ENCODE measurements at regions not wholly inside any gene's neighbourhood (a gene's known extent, or its start where the extent isn't known, plus 50 kb on each side); places are given as distances from the start of the nearest gene placed in this dataset.

GRCh38 chr2:196511258-196512168 is 128.0 kb upstream of the CCDC150 start:
- Mint-ChIP-seq H3K4me3 (no peak overlapping the region), H3K36me3 (ENCODE audit: low read depth) (no peaks in the 10 kb centered on the region), H3K27ac (ENCODE audit: unreplicated experiment) (no peak overlapping the region), H3K4me1 (peaks cover 12% of the 10 kb centered on the region), H3K27me3 (ENCODE audit: low read depth) (no peaks in the 10 kb centered on the region), H3K9me3 (no peaks in the 10 kb centered on the region)
- no peak for TF ChIP-seq CTCF (conservative IDR thresholded peaks at IDR 0.05)
- no peak for DNase-seq (ENCODE audit: low read depth, low spot score)

- Mint-ChIP-seq H3K27ac (ENCODE audit: unreplicated experiment) (no peak overlapping the region), H3K36me3 (ENCODE audit: low read depth) (no peaks in the 10 kb centered on the region), H3K4me1 (peaks cover 5% of the 10 kb centered on the region), H3K27me3 (ENCODE audit: low read depth) (no peaks in the 10 kb centered on the region), H3K4me3 (no peak overlapping the region), H3K9me3 (no peaks in the 10 kb centered on the region)
- no peak for TF ChIP-seq CTCF (conservative IDR thresholded peaks at IDR 0.05)
- no peak for DNase-seq (ENCODE audit: low read depth, low spot score)
Measured at GRCh38 chr2:196513796-196514526, 125.6 kb upstream of the CCDC150 start.

- no peaks in the 10 kb centered on the region for H3K27me3 Mint-ChIP-seq (ENCODE audit: low read depth)
- H3K4me3 Mint-ChIP-seq: no peak overlapping the region
- no peak overlapping the region for H3K27ac Mint-ChIP-seq (ENCODE audit: unreplicated experiment)
- no peaks in the 10 kb centered on the region for H3K36me3 Mint-ChIP-seq (ENCODE audit: low read depth)
- no peak for TF ChIP-seq CTCF (conservative IDR thresholded peaks at IDR 0.05)
- H3K9me3 Mint-ChIP-seq: no peaks in the 10 kb centered on the region
- peaks cover 5% of the 10 kb centered on the region for H3K4me1 Mint-ChIP-seq
- DNase-seq (ENCODE audit: low read depth, low spot score): no peak
Measured at GRCh38 chr2:196514641-196515040, 124.9 kb upstream of the CCDC150 start.

GRCh38 chr2:196515051-196515450 is 124.5 kb upstream of the CCDC150 start:
- H3K27ac Mint-ChIP-seq (ENCODE audit: unreplicated experiment): no peak overlapping the region
- no peaks in the 10 kb centered on the region for H3K27me3 Mint-ChIP-seq (ENCODE audit: low read depth)
- H3K36me3 Mint-ChIP-seq (ENCODE audit: low read depth): no peaks in the 10 kb centered on the region
- H3K4me1 Mint-ChIP-seq: peaks cover 5% of the 10 kb centered on the region
- DNase-seq (ENCODE audit: low read depth, low spot score): no peak
- H3K9me3 Mint-ChIP-seq: no peaks in the 10 kb centered on the region
- no peak overlapping the region for H3K4me3 Mint-ChIP-seq
- TF ChIP-seq CTCF (conservative IDR thresholded peaks at IDR 0.05): no peak

- peak overlapping the region; percentile 62 for H3K27ac Mint-ChIP-seq (ENCODE audit: unreplicated experiment)
- TF ChIP-seq CTCF (conservative IDR thresholded peaks at IDR 0.05): no peak
- H3K4me1 Mint-ChIP-seq: peaks cover 5% of the 10 kb centered on the region
- no peaks in the 10 kb centered on the region for H3K9me3 Mint-ChIP-seq
- no peak for DNase-seq (ENCODE audit: low read depth, low spot score)
- no peaks in the 10 kb centered on the region for H3K36me3 Mint-ChIP-seq (ENCODE audit: low read depth)
- H3K27me3 Mint-ChIP-seq (ENCODE audit: low read depth): no peaks in the 10 kb centered on the region
- no peak overlapping the region for H3K4me3 Mint-ChIP-seq
Measured at GRCh38 chr2:196515608-196516007, 123.9 kb upstream of the CCDC150 start.
